DND-41 (cell line): ENCODE measurements at regions not wholly inside any gene's neighbourhood (a gene's known extent, or its start where the extent isn't known, plus 50 kb on each side); places are given as distances from the start of the nearest gene placed in this dataset.

ENCODE experiments used
- ATAC-seq: fragments of 200-7000 bp; cut with Tn5 transposase; 3 replicates; pipeline ENCODE4 v1.9.1; 2021; ENCODE audit warnings: low read depth; ENCODE audit not compliant: insufficient read depth
- DNase-seq: peaks from one replicate; pipeline ENCODE4 v3.0.0-alpha.2; 2020
- H2AFZ ChIP-seq: 2 replicates; pipeline ENCODE4 v1.6.0; 2012; ENCODE audit warnings: low read depth, low read length
- H3K27ac ChIP-seq: 2 replicates; pipeline ENCODE4 v1.5.1; 2012; ENCODE audit warnings: low read length, inconsistent platforms
- H3K27me3 ChIP-seq: fragments of 200-600 bp; sonication (generic); 2 replicates; pipeline ENCODE4 v1.6.0; 2012; ENCODE audit warnings: low read length, mild to moderate bottlenecking, inconsistent platforms; ENCODE audit not compliant: insufficient read depth, poor library complexity
- H3K36me3 ChIP-seq: 2 replicates; pipeline ENCODE4 v1.5.1; 2012; ENCODE audit warnings: low read length, inconsistent platforms; ENCODE audit not compliant: insufficient read depth
- H3K4me1 ChIP-seq: 2 replicates; pipeline ENCODE4 v1.5.1; 2012; ENCODE audit warnings: mild to moderate bottlenecking, low read length; ENCODE audit not compliant: insufficient read depth
- H3K4me2 ChIP-seq: 2 replicates; pipeline ENCODE4 v1.6.0; 2012; ENCODE audit warnings: mild to moderate bottlenecking, moderate library complexity, low read length, inconsistent platforms; ENCODE audit not compliant: insufficient read depth
- H3K4me3 ChIP-seq, 2 experiments: fragments of 200-600 bp in 1 of 2; shearing (Covaris generic) in 1 of 2; 2 replicates each; pipeline ENCODE4 v1.5.1; 2012 to 2016; ENCODE audit warnings: inconsistent platforms in 2 of 2, low read length in 2 of 2, mild to moderate bottlenecking in 2 of 2, low read depth in 1 of 2, moderate library complexity in 1 of 2
- H3K79me2 ChIP-seq: 2 replicates; pipeline ENCODE4 v1.6.0; 2012; ENCODE audit warnings: low read length, inconsistent platforms; ENCODE audit not compliant: insufficient read depth
- H3K9ac ChIP-seq: 2 replicates; pipeline ENCODE4 v1.6.0; 2012; ENCODE audit warnings: low read depth, mild to moderate bottlenecking, inconsistent platforms, low read length, moderate library complexity
- H3K9me3 ChIP-seq: 2 replicates; pipeline ENCODE4 v1.5.1; 2012; ENCODE audit warnings: low read length, moderate library complexity, mild to moderate bottlenecking, inconsistent platforms; ENCODE audit not compliant: insufficient read depth, severe bottlenecking
- H4K20me1 ChIP-seq: 2 replicates; pipeline ENCODE4 v1.6.0; 2012; ENCODE audit warnings: low read length; ENCODE audit not compliant: insufficient read depth
- CTCF ChIP-seq: IDR thresholded peaks from 2 replicates; pipeline ENCODE4 v1.5.1; 2012; ENCODE audit warnings: borderline replicate concordance, low read length, moderate library complexity, mild to moderate bottlenecking; ENCODE audit not compliant: poor library complexity, severe bottlenecking; ENCODE audit errors: extremely low read depth
- EZH2 ChIP-seq: IDR thresholded peaks from 3 replicates; pipeline ENCODE4 v1.6.1; 2012; ENCODE audit warnings: borderline replicate concordance, low read depth, mild to moderate bottlenecking, moderate library complexity, low read length, inconsistent platforms; ENCODE audit not compliant: severe bottlenecking

GRCh38 chr1:55959136-55959548 is 620.2 kb downstream of the PLPP3 start:
- Histone ChIP-seq H3K79me2 (no peaks in the 10 kb centered on the region), H3K4me3 (no peak overlapping the region), H3K4me2 (no peak overlapping the region), H3K4me1 (no peaks in the 10 kb centered on the region), H3K9me3 (no peaks in the 10 kb centered on the region), H4K20me1 (no peaks in the 10 kb centered on the region), H3K9ac (no peak overlapping the region), H3K27me3 (no peaks in the 10 kb centered on the region), H3K27ac (no peak overlapping the region), H3K36me3 (no peaks in the 10 kb centered on the region), H2AFZ (no peak overlapping the region)
- TF ChIP-seq CTCF (no peak), EZH2 (no peak)
- no peak for DNase-seq
- ATAC-seq: no peak

- TF ChIP-seq EZH2: no peak
- no peak for TF ChIP-seq CTCF
- no peak overlapping the region for H3K4me2 ChIP-seq
- H2AFZ ChIP-seq: no peak overlapping the region
- H3K4me1 ChIP-seq: no peaks in the 10 kb centered on the region
- no peaks in the 10 kb centered on the region for H3K9me3 ChIP-seq
- H3K9ac ChIP-seq: no peak overlapping the region
- no peaks in the 10 kb centered on the region for H3K79me2 ChIP-seq
- no peak overlapping the region for H3K27ac ChIP-seq
- no peaks in the 10 kb centered on the region for H3K36me3 ChIP-seq
- no peaks in the 10 kb centered on the region for H3K27me3 ChIP-seq
- no peak overlapping the region for H3K4me3 ChIP-seq
- H4K20me1 ChIP-seq: no peaks in the 10 kb centered on the region
- ATAC-seq (no peak), DNase-seq (no peak)
Measured at GRCh38 chr1:55958498-55958897, 620.9 kb downstream of the PLPP3 start.

GRCh38 chr1:55957276-55957675 is 622.1 kb downstream of the PLPP3 start:
- no peak for TF ChIP-seq EZH2
- TF ChIP-seq CTCF: no peak
- H3K9ac ChIP-seq: no peak overlapping the region

GRCh38 chr1:55955016-55955621 is 624.2 kb downstream of the PLPP3 start:
- Histone ChIP-seq H2AFZ (no peak overlapping the region), H4K20me1 (no peaks in the 10 kb centered on the region), H3K27ac (no peak overlapping the region), H3K27me3 (no peaks in the 10 kb centered on the region), H3K4me1 (no peaks in the 10 kb centered on the region), H3K36me3 (no peaks in the 10 kb centered on the region), H3K4me3 (no peak overlapping the region), H3K4me2 (no peak overlapping the region), H3K9me3 (peaks cover 6% of the 10 kb centered on the region), H3K79me2 (no peaks in the 10 kb centered on the region), H3K9ac (no peak overlapping the region)
- TF ChIP-seq EZH2 (no peak), CTCF (no peak)
- no peak for DNase-seq
- no peak for ATAC-seq

More at GRCh38 chr1:55957276-55957675, 622.1 kb downstream of the PLPP3 start:
- Histone ChIP-seq H3K36me3 (no peaks in the 10 kb centered on the region), H3K9me3 (peaks cover 6% of the 10 kb centered on the region), H3K4me2 (no peak overlapping the region), H3K4me3 (no peak overlapping the region), H4K20me1 (no peaks in the 10 kb centered on the region), H3K27me3 (no peaks in the 10 kb centered on the region), H3K27ac (no peak overlapping the region), H2AFZ (no peak overlapping the region), H3K4me1 (no peaks in the 10 kb centered on the region), H3K79me2 (no peaks in the 10 kb centered on the region)
- ATAC-seq (no peak), DNase-seq (no peak)
